LNCAP (cell line): ENCODE measurements at regions not wholly inside any gene's neighbourhood (a gene's known extent, or its start where the extent isn't known, plus 50 kb on each side); places are given as distances from the start of the nearest gene placed in this dataset.

Experiments
- CTCF ChIP-seq: fragments of 450-650 bp; IDR thresholded peaks from 2 replicates; pipeline ENCODE4 v1.5.1; 2017; ENCODE audit warnings: mild to moderate bottlenecking

- no peak for TF ChIP-seq CTCF
These were observed 854.4 kb upstream of the SLC39A10 start for GRCh38 chr2:194802589-194802988.

GRCh38 chr2:194769030-194769429 lies 888.0 kb upstream of the SLC39A10 start:
- TF ChIP-seq CTCF, result no peak

- TF ChIP-seq CTCF, result no peak
These were observed 891.3 kb upstream of the SLC39A10 start for GRCh38 chr2:194765723-194766122.

GRCh38 chr2:194750926-194751325 lies 906.1 kb upstream of the SLC39A10 start:
- TF ChIP-seq CTCF, result no peak

- no peak for TF ChIP-seq CTCF
These were observed 911.4 kb upstream of the SLC39A10 start for GRCh38 chr2:194745557-194746146.

GRCh38 chr2:194742706-194743105 lies 914.3 kb upstream of the SLC39A10 start:
- TF ChIP-seq CTCF, result no peak

- no peak for TF ChIP-seq CTCF
These were observed 917.8 kb upstream of the SLC39A10 start for GRCh38 chr2:194739217-194739616.

- TF ChIP-seq CTCF, result no peak
These were observed 921.0 kb upstream of the SLC39A10 start for GRCh38 chr2:194735837-194736542.
